ENCODE measurements at regions not wholly inside any gene's neighbourhood (a gene's known extent, or its start where the extent isn't known, plus 50 kb on each side); places are given as distances from the start of the nearest gene placed in this dataset.

- TF ChIP-seq CTCF (IDR thresholded peaks at IDR 0.05) (no peak), POLR2A (IDR thresholded peaks at IDR 0.05) (no peak)
These were observed 72.9 kb downstream of the MRM1 start for GRCh38 chr17:36674278-36674650.

Data from adrenal gland (tissue), 5 donors.